ENCODE measurements at regions not wholly inside any gene's neighbourhood (a gene's known extent, or its start where the extent isn't known, plus 50 kb on each side); places are given as distances from the start of the nearest gene placed in this dataset.

GRCh38 chr10:100618632-100619255 lies 83.0 kb downstream of the HIF1AN start:
- TF ChIP-seq CTCF (IDR thresholded peaks at IDR 0.05): no peak
- TF ChIP-seq POLR2AphosphoS5 (IDR thresholded peaks at IDR 0.05): no peak
- no peak for TF ChIP-seq EP300 (IDR thresholded peaks at IDR 0.05)
